Erythroblast (primary cell): ENCODE measurements at regions not wholly inside any gene's neighbourhood (a gene's known extent, or its start where the extent isn't known, plus 50 kb on each side); places are given as distances from the start of the nearest gene placed in this dataset.
A peak's percentile ranks its signal among the peaks of the same experiment; 100 is the strongest.

Source experiments
- DNase-seq, 2 experiments: peaks; one replicate each; lab custom pipeline; 2025; lab: John Stamatoyannopoulos, UW
- GATA1 ChIP-seq: IDR thresholded peaks from 2 replicates; pipeline ENCODE4 v1.6.1; 2011; ENCODE audit warnings: low read depth, mild to moderate bottlenecking, control low read depth, low read length, moderate library complexity
- POLR2A ChIP-seq: IDR thresholded peaks from 2 replicates; pipeline ENCODE4 v1.6.1; 2011; ENCODE audit warnings: mild to moderate bottlenecking, low read length

DNA sequence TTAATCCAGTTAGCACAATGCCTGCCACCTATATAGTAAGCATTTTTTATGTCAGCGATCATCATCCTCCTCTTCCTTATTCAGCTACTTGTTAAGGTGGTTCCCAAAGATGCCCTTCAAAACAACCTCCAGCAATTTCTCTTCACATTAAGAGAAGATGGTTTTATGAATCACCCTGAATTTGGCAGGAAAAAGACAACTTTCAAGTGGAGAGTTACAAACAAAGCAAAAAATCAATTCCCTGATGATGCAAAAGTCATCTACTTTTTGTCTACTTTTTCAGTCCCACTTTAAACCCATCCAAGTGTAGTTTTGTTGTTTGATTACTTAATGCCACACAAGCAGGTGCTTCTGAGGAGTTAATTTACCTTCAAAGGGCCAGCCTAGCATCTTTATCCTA, 139.1 kb upstream of the SERP2 start:
- TF ChIP-seq POLR2A (no peak), GATA1 (no peak)
- DNase-seq, result no peak

GRCh38 chr13:44236370-44236769, 137.3 kb upstream of the SERP2 start:
- DNase-seq, result no peak
- TF ChIP-seq POLR2A (no peak), GATA1 (no peak)

DNA sequence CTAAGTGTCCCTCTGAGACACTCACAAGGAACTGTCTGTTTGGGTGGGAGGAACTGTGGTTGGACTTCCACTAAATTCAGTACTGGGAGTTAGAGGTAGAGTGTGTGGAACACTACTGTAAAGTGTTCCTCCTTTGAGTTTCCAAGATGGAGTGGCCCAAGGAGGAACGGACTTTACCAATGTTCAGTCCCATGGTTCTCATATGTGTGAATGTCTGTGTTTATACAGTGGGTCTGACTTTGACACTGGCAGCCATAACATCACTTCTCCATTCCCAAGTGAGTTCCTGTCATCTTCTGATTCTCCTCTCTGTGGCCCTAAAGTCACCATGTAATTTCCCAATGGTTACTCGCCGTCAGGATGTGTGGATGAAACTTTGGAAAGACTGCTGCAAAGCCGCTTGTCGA, 136.8 kb upstream of the SERP2 start:
- TF ChIP-seq POLR2A (no peak), GATA1 (no peak)
- no peak for DNase-seq

DNA sequence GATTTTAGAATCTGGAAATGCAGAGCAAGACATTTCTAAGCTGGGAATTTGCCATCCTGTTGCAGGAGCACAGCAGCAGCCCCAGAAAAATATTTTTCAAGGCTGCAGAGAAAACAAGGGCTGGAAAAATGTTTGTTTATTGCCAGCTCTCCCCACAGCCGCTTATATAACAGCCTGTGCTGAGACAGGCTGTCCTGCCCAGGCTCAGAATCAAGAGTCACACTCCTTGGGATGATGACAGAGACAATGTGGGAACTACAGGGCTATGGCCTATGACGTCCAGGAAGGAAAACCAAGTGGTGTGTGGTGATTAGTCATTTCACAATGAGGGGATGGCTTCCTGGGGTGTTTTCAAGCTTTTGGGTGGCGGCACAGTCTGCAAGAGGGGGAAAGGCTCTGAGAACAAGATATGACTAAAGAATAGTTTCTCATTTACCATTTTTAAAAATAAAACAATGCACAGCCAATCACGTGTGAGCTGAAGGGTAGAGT, 136.3 kb upstream of the SERP2 start:
- no peak for TF ChIP-seq POLR2A
- TF ChIP-seq GATA1, result no peak
- no peak for DNase-seq

DNA sequence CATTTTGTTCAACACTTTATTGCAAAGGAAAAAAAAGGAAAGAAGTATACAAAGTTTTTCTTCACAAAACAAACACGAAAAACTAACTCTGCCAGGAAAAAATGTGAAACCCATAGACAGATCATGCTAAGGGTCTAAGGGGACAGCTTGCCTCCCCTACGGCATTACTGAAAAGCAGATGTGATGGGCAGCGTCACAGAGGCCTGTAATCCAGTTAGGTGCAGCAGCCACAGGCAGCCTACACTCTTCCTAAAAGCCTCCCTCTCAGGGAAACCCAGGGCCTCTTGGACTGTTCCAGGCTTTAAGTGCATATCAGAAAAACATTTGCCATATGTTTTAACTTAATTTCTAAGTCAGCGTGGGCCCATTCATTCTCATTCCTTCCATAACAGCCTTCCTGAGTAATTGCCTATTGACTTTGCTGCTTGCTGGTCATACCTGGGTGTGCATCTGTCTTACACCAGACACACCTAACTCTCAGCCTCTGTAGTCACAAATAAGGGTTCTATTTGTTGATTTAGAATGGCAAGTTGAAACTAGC, 135.7 kb upstream of the SERP2 start:
- no peak for DNase-seq
- TF ChIP-seq POLR2A (no peak), GATA1 (no peak)

DNA sequence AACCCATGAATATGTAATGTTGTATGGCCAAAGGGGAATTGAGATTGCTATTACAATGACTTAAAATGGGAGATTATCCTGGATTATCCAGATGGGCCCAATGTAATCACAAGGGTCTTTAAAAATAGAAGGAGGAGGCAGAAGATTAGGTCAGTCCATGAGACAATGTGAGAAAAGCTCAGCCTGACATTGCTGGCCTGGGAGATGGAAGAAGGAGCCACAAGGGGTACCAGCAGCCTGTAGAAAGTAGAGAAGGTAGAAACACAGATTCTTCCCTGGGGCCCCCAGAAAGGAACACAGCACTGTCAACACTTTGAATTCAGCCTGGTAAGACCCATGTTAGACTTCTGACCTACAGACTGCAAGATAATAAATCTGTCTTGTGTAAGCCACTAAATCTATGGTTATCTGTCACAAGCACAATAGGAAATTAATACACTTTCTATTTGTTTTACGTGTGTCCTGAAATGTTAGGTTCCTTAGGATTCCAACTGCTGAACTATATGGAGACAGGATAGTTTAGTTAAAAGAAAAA, 132.9 kb upstream of the SERP2 start:
- DNase-seq, result no peak

DNA sequence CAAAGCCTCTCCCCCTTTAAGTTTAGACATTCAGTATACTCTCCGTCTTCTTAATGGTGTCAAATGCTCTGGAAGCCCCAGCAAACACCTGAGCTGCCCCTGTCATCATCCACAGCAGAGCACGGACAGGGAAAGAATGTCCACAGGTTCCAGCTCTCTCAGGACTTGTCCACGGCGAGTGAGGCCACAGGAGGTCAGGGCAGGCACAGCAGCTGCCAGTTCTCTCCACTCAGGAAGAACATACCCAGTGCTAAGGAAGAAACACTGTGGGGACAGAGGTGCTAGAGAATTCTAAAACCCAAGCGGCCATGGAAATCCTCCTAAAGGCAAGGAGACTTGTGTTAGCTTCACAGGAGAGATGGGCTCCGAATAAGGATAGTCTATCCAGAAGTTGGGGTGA, 132.0 kb upstream of the SERP2 start:
- TF ChIP-seq GATA1, result no peak
- no peak for TF ChIP-seq POLR2A
- no peak for DNase-seq

More for the DNA sequence above, 132.9 kb upstream of the SERP2 start:
- TF ChIP-seq POLR2A (no peak), GATA1 (no peak)

GRCh38 chr13:44242766-44243165, 130.9 kb upstream of the SERP2 start:
- TF ChIP-seq POLR2A (no peak), GATA1 (no peak)
- no peak for DNase-seq

- peak; percentile 80 to 84 for DNase-seq
- TF ChIP-seq POLR2A, result no peak
- no peak for TF ChIP-seq GATA1
Measured at GRCh38 chr13:44243198-44243857, 130.3 kb upstream of the SERP2 start.

GRCh38 chr13:44244288-44244687, 129.3 kb upstream of the SERP2 start:
- no peak for DNase-seq
- TF ChIP-seq GATA1 (no peak), POLR2A (no peak)

DNA sequence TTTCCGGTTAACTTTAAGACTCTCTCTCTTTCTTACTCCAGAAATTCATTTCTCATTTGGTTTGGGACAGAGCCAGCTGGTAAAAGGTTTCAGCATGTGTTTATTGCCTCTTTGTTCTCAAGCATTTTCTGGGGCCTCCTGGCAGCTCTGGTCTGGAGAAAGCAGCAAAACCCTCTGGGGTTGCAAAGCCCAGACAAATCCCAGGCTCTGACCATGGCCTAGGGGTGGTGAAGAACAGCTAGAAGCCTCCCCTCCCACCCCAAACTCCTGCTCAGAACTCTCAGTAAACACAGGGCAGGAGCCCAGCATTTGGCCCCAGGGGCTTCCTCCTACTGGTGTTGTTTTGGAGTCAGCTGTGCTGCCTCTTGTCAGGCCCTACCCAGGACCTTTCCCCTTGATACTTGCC, 124.2 kb upstream of the SERP2 start:
- TF ChIP-seq POLR2A (no peak), GATA1 (no peak)
- DNase-seq, result no peak

DNA sequence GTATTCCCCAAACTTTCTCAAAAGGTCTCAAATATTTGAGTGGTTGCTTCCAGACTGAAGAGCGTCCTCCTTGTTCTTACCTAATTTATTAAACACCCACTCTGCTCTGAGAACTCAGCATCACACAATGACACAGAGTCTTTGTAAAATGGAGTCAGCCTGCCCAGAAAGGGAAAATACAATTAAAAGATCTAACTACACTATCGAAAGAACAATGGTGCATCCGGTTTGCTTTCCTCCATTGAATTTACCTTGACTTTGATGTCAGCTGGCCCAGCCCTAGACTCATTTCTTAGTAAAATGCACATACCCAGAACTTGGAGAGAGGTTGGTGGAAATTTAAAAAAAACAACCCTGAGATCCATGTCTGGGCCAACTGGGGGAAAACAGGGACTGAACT, 120.7 kb upstream of the SERP2 start:
- TF ChIP-seq POLR2A, result no peak
- TF ChIP-seq GATA1, result no peak
- DNase-seq, result no peak

- DNase-seq, result no peak
- TF ChIP-seq POLR2A (no peak), GATA1 (no peak)
Measured at GRCh38 chr13:44255771-44256364, 117.8 kb upstream of the SERP2 start.

GRCh38 chr13:44257796-44258195, 115.8 kb upstream of the SERP2 start:
- DNase-seq, result peak; percentile 5 to 55
- TF ChIP-seq GATA1, result no peak
- no peak for TF ChIP-seq POLR2A
